ENCODE measurements at regions not wholly inside any gene's neighbourhood (a gene's known extent, or its start where the extent isn't known, plus 50 kb on each side); places are given as distances from the start of the nearest gene placed in this dataset.
"Not testable (repeated sequence)": the region's sequence is repeated elsewhere in the genome, so short reads cannot be mapped to it uniquely, and the experiment has no call there.

DNA sequence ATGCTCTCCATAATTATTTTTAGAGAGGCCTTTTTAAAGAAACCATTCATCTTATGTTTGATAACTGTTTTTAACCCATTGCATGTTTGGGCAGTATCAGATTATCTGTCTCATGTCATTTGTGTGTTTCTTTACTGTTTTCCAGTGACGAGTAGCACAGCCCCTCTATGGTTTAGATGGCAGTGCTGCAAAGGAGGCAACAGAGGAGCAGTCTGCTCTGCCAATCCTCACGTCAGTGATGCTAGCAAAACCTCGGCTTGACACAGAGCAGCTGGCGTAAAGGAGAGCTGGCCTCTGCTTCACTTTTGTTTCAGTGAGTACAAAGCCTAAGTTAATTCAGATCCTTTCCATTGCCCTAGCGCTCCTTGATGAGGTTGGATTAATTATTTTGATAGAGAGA lies 80.4 kb upstream of the GARIN1A start:
- intact Hi-C loops (cut with DNase I): no loop called here
- Histone ChIP-seq H3K4me3 (no peak overlapping the region), H3K9me3 (no peaks in the 10 kb centered on the region), H3K27me3 (no peaks in the 10 kb centered on the region), H3K36me3 (peaks cover 6 to 44% (median 18%) of the 10 kb centered on the region in 4 donors), H3K4me1 (no peaks in the 10 kb centered on the region), H3K27ac (replicated peaks in 1 of 4) (no peak overlapping the region)
- no peak for DNase-seq (ENCODE audit: extremely low spot score)
- WGBS: 76% methylated on average over 5 of the region's 5 CpGs
- TF ChIP-seq POLR2A (IDR thresholded peaks at IDR 0.05; ENCODE audit: low read depth): no peak
- TF ChIP-seq EP300 (IDR thresholded peaks at IDR 0.05): no peak
- TF ChIP-seq, protein P1, sequence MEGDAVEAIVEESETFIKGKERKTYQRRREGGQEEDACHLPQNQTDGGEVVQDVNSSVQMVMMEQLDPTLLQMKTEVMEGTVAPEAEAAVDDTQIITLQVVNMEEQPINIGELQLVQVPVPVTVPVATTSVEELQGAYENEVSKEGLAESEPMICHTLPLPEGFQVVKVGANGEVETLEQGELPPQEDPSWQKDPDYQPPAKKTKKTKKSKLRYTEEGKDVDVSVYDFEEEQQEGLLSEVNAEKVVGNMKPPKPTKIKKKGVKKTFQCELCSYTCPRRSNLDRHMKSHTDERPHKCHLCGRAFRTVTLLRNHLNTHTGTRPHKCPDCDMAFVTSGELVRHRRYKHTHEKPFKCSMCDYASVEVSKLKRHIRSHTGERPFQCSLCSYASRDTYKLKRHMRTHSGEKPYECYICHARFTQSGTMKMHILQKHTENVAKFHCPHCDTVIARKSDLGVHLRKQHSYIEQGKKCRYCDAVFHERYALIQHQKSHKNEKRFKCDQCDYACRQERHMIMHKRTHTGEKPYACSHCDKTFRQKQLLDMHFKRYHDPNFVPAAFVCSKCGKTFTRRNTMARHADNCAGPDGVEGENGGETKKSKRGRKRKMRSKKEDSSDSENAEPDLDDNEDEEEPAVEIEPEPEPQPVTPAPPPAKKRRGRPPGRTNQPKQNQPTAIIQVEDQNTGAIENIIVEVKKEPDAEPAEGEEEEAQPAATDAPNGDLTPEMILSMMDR (IDR thresholded peaks at IDR 0.05): no peak
- no peak for TF ChIP-seq POLR2AphosphoS5 (IDR thresholded peaks at IDR 0.05)

DNA sequence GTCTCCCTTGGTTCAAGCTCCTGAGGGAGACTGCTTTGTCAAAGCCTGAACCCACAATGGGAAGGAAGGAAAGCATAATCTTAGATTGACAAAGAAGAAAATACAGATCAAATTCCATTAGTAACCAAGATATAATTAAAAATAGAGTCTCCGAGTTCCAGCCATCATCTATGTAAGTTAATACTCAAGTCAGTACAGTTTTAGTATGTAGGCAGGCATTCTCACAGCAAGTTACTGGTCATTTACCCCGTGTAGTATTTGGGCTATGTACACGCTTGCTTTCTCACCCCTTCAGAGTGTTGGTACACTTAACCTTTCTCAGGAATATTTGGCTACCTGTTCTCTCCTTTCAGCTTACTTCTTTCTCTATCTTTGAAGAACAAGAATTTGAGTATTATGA lies 79.9 kb upstream of the GARIN1A start:
- H3K9me3 ChIP-seq; H3K4me1 ChIP-seq; H3K27me3 ChIP-seq; intact Hi-C loops (cut with DNase I); H3K27ac ChIP-seq (replicated peaks in 1 of 4); H3K4me3 ChIP-seq; DNase-seq (ENCODE audit: extremely low spot score): not testable (repeated sequence)
- H3K36me3 ChIP-seq: peaks cover 6 to 42% (median 22%) of the 10 kb centered on the region in 4 donors
- WGBS: 91% methylated on average over 2 of the region's 3 CpGs

DNA sequence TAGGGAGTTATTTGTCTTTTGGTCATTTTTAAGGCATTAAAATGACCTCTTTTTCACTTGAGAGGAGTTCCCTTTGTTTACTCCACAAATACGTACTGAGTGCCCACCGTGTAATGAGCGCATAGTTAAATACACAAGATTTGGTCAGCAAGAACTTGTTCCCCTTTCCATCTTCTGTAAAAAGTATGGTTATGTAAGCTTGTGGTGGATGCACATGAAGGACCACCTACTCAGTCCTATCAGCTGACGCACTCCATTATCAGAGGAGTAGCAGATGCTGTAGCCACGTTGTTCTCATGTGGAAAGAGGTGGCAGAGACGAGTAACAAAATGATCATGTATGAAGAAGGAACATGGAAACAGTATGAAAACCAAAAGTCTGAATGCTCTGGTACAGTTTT lies 78.0 kb upstream of the GARIN1A start:
- not testable (repeated sequence) for H3K27ac ChIP-seq (replicated peaks in 1 of 4)
- peaks cover 6 to 42% (median 24%) of the 10 kb centered on the region in 4 donors for H3K36me3 ChIP-seq
- 93% methylated on average over 6 of the region's 6 CpGs for WGBS

DNA sequence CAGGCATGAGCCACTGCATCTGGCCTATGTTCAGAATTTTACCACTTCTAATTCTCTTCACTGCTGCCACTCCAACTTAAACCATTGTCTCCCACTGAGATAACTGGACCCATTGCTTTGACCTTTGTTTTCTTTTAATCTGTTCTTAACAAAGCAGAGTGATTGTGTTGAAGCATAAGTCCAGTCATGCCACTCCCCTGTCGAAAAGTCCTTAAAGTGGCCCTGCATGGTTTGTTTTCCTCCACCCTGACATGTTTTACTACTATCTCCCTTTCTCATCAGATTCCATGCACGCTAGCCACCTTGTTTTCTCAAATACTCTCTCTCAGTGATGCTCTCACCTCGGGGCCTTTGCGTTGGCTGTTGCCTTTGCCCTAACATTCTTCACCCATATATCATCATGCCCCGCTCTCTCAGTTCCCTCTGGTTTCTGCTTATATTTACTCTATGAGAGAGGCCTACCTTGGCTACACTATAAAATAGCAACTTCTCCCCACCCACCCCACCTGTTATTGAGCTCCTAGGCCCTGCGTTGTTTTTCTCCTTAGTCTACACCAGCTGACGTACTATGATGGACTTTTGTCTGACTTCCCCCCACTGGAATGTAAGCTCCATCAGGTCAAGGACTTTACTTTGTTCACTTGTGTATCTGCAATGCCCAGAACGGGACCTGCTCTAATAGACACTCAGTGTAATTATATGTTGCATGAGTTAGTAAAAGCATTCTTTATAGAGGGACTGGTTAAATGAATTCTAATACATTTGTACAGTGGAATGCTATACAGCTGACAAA lies 75.6 kb upstream of the GARIN1A start:
- Histone ChIP-seq H3K4me1 (peaks cover 0 to 17% (median 6%) of the 10 kb centered on the region in 4 donors), H3K36me3 (peaks cover 6 to 45% (median 29%) of the 10 kb centered on the region in 4 donors)
- H3K4me3 ChIP-seq; H3K27ac ChIP-seq (replicated peaks in 1 of 4); DNase-seq (ENCODE audit: extremely low spot score); intact Hi-C loops (cut with DNase I); H3K27me3 ChIP-seq; H3K9me3 ChIP-seq: not testable (repeated sequence)
- 93% methylated on average over 8 of the region's 8 CpGs for WGBS

More for the DNA sequence above, 78.0 kb upstream of the GARIN1A start:
- H3K4me3 ChIP-seq; intact Hi-C loops (cut with DNase I); H3K27me3 ChIP-seq; H3K9me3 ChIP-seq; DNase-seq (ENCODE audit: extremely low spot score); H3K4me1 ChIP-seq: not testable (repeated sequence)

DNA sequence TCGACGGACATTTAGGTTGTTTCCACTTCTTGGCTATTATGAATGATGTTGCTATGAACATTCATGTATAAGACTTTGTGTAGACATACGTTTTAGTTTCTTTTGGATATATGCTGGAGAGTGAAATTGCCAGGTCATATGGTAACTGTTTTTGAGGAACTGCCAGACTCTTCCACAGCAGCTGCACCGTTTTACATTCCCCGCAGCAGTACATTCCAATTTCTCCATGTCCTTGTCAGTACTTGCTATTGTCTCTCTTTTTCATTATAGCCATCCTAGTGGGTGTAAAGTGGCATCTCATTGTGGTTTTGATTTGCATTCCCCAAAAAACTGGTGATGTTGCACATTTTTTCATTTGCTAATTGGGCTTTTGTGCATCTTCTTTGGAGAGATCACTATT lies 73.1 kb upstream of the GARIN1A start:
- WGBS: 52% methylated on average over 5 of the region's 5 CpGs
- intact Hi-C loops (cut with DNase I): not testable (repeated sequence)

DNA sequence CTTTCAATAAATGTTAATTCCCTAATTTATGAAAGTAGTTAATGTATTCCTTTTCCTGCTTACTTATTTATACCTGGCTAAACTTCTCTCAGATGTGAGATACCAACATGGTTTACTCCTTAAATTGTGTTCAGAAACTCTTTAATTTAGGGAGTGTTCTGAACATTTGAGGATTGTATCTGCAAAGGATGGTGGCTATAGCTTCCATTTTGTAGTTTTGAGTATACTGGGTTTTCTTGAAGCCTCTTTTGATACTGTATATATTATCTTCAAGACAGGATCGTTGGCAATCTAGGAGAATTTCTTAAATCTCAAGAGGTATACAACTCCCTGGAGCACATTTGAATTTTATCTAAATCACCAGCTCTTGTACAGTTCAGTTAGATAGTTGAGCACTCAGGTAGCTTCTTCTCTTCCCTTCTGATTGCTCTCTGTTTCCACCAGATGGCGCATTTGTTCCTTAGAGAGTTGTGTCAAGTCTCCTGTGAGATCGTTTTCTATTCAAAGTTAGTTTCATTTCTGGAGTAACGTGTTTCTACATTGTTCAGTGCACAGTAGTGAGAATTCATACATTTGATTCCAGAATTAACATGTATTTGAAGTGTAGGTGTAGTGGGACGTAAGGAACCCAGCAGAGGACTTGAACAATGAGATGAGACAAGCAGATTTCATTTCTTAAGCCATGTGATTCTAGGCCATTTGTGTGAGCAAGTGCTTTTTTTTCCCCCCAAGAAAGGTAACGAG lies 63.2 kb upstream of the GARIN1A start:
- H3K27me3 ChIP-seq; H3K27ac ChIP-seq (replicated peaks in 1 of 4); H3K4me3 ChIP-seq; H3K9me3 ChIP-seq; DNase-seq (ENCODE audit: extremely low spot score); H3K4me1 ChIP-seq; intact Hi-C loops (cut with DNase I): not testable (repeated sequence)
- 5% methylated on average over 6 of the region's 6 CpGs for WGBS
- TF ChIP-seq, protein P1 (IDR thresholded peaks at IDR 0.05): peak; percentile 49 to 59 (median 58)
- H3K36me3 ChIP-seq: peaks cover 0 to 40% (median 22%) of the 10 kb centered on the region in 4 donors

More for the DNA sequence above, 73.1 kb upstream of the GARIN1A start:
- DNase-seq (ENCODE audit: extremely low spot score); H3K27ac ChIP-seq (replicated peaks in 1 of 4); H3K9me3 ChIP-seq; H3K4me3 ChIP-seq; H3K27me3 ChIP-seq: not testable (repeated sequence)
- peaks cover 4 to 28% (median 15%) of the 10 kb centered on the region in 4 donors for H3K36me3 ChIP-seq
- H3K4me1 ChIP-seq: peaks cover 0 to 24% (median 6%) of the 10 kb centered on the region in 4 donors

DNA sequence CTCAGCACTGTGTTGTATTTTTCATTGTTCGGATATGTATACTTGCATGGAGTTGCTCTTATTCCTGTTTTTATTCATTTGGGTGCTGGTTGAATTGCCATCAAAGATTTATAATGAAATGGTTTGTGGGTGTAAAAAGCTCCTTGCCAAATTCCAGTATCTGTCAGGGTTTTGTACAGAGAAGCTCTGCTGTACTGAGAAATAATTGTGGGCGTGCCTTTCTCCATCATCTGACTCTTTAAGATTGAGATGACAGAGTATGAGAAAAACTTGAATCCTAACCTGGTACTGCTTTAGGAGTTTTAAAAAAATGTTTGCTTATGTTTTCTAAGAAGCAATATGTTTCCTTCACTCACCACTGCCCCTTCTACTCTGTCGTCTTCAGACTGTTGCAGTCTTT lies 58.7 kb upstream of the GARIN1A start:
- peaks cover 1 to 58% (median 25%) of the 10 kb centered on the region in 4 donors for H3K36me3 ChIP-seq
- 85% methylated on average over 3 of the region's 3 CpGs for WGBS
- DNase-seq (ENCODE audit: extremely low spot score); H3K9me3 ChIP-seq; H3K4me1 ChIP-seq; H3K27ac ChIP-seq (replicated peaks in 1 of 4); H3K27me3 ChIP-seq; H3K4me3 ChIP-seq: not testable (repeated sequence)
- intact Hi-C loops (cut with DNase I): loop anchor here (5.0 kb wide), 1 partner anchor 269 kb away; no protein-coding TSS in a partner anchor

DNA sequence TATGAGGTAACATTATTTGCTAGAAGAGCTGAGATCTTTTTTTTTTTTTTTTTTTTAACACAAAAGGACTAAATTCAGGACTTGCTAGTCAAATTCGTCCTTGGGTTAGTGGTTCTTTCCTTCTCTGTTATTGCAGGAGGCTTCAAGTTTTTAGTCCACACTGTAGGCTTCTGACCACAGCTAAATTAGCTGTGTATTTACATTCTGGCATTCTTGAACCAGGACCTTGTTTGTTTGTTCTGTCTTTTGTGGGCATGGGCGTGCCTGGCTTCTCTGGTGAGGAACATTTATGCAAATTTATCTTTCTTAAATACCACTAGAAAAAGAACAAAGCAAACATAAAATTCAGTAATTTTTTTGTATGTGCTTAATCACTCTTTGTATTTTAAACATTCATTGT lies 57.3 kb upstream of the GARIN1A start:
- intact Hi-C loops (cut with DNase I): loop anchor here (5.0 kb wide), 1 partner anchor 267 kb away; no protein-coding TSS in a partner anchor
- H3K4me3 ChIP-seq: not testable (repeated sequence)
- WGBS: 85% methylated on average over 2 of the region's 2 CpGs

DNA sequence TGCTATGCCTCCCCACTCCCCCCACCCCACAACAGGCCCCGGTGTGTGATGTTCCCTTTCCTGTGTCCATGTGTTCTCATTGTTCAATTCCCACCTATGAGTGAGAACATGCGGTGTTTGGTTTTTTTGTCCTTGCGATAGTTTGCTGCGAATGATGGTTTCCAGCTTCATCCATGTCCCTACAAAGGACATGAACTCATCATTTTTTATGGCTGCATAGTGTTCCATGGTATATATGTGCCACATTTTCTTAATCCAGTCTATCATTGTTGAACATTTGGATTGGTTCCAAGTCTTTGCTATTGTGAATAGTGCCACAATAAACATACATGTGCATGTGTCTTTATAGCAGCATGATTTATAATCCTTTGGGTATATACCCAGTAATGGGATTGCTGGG lies 55.3 kb upstream of the GARIN1A start:
- 95% methylated on average over 4 of the region's 4 CpGs for WGBS
- DNase-seq (ENCODE audit: extremely low spot score); H3K27me3 ChIP-seq; H3K9me3 ChIP-seq; H3K27ac ChIP-seq (replicated peaks in 1 of 4); intact Hi-C loops (cut with DNase I); H3K4me3 ChIP-seq; H3K4me1 ChIP-seq: not testable (repeated sequence)
- H3K36me3 ChIP-seq: peaks cover 22 to 74% (median 48%) of the 10 kb centered on the region in 4 donors

More for the DNA sequence above, 57.3 kb upstream of the GARIN1A start:
- H3K36me3 ChIP-seq: peaks cover 15 to 71% (median 40%) of the 10 kb centered on the region in 4 donors
- H3K4me1 ChIP-seq; H3K27me3 ChIP-seq; H3K9me3 ChIP-seq; H3K27ac ChIP-seq (replicated peaks in 1 of 4); DNase-seq (ENCODE audit: extremely low spot score): not testable (repeated sequence)

Measured in esophagus muscularis mucosa (tissue), 4 donors.